ENCODE measurements at regions not wholly inside any gene's neighbourhood (a gene's known extent, or its start where the extent isn't known, plus 50 kb on each side); places are given as distances from the start of the nearest gene placed in this dataset.

- TF ChIP-seq POLR2A (IDR thresholded peaks at IDR 0.05) (no peak), CTCF (IDR thresholded peaks at IDR 0.05) (no peak)
- Histone ChIP-seq H3K27me3 (no peaks in the 10 kb centered on the region), H3K27ac (no peak overlapping the region), H3K9me3 (no peaks in the 10 kb centered on the region), H3K36me3 (replicated peaks in 1 of 2; ENCODE audit: insufficient read depth in 1 of 2, low read depth in 2 of 2) (no peaks in the 10 kb centered on the region), H3K4me1 (peaks cover 9% of the 10 kb centered on the region), H3K4me3 (no peak overlapping the region)
- DNase-seq (no peak), ATAC-seq (no peak)
- intact Hi-C loops (cut with DNase I), result no loop called here
- 84 to 85% methylated on average over 11 of the region's 11 CpGs for WGBS, 2 donors
These were observed 58.5 kb downstream of the GPR6 start for GRCh38 chr6:110036408-110037302.

- Histone ChIP-seq H3K36me3 (replicated peaks in 1 of 2; ENCODE audit: insufficient read depth in 1 of 2, low read depth in 2 of 2) (no peaks in the 10 kb centered on the region), H3K9me3 (no peaks in the 10 kb centered on the region), H3K4me1 (peaks cover 9% of the 10 kb centered on the region), H3K27me3 (no peaks in the 10 kb centered on the region), H3K4me3 (no peak overlapping the region), H3K27ac (no peak overlapping the region)
- ATAC-seq (no peak), DNase-seq (no peak)
- 75 to 83% methylated on average over 9 of the region's 9 CpGs for WGBS, 2 donors
- no peak for TF ChIP-seq POLR2A (IDR thresholded peaks at IDR 0.05)
- TF ChIP-seq CTCF (IDR thresholded peaks at IDR 0.05), result no peak
- intact Hi-C loops (cut with DNase I), result no loop called here
These were observed 59.7 kb downstream of the GPR6 start for GRCh38 chr6:110037726-110038295.

- peaks cover 9% of the 10 kb centered on the region for H3K4me1 ChIP-seq
- no peaks in the 10 kb centered on the region for H3K9me3 ChIP-seq
- peak; percentile 87 for ATAC-seq
- H3K27ac ChIP-seq, result peak overlapping the region in 2 of 4 donors; percentile 15 to 51
- intact Hi-C loops (cut with DNase I), result no loop called here
- no peaks in the 10 kb centered on the region for H3K36me3 ChIP-seq (replicated peaks in 1 of 2; ENCODE audit: insufficient read depth in 1 of 2, low read depth in 2 of 2)
- WGBS, 2 donors, result 9 to 10% methylated on average over 7 of the region's 7 CpGs
- DNase-seq, result peak; percentile 87 to 91 (median 88)
- no peaks in the 10 kb centered on the region for H3K27me3 ChIP-seq
- TF ChIP-seq POLR2A (IDR thresholded peaks at IDR 0.05) (no peak), CTCF (IDR thresholded peaks at IDR 0.05) (peak; percentile 76 to 92 (median 88))
- no peak overlapping the region for H3K4me3 ChIP-seq
These were observed 61.4 kb downstream of the GPR6 start for GRCh38 chr6:110039364-110039980.

GRCh38 chr6:110039981-110040383, 61.9 kb downstream of the GPR6 start:
- WGBS, 2 donors, result 17 to 31% methylated on average over 15 of the region's 15 CpGs
- peak; percentile 18 to 46 (median 29) for DNase-seq
- peak overlapping the region in 2 of 4 donors; percentile 15 to 51 for H3K27ac ChIP-seq

More at GRCh38 chr6:110039981-110040383, 61.9 kb downstream of the GPR6 start:
- no peaks in the 10 kb centered on the region for H3K9me3 ChIP-seq
- peaks cover 9% of the 10 kb centered on the region for H3K4me1 ChIP-seq
- intact Hi-C loops (cut with DNase I), result loop anchor here (5.0 to 10.0 kb wide), 2 partner anchors 338 to 515 kb away; no protein-coding TSS in a partner anchor
- TF ChIP-seq CTCF (IDR thresholded peaks at IDR 0.05) (peak in 5 of 7 experiments; percentile 25 to 39 (median 36)), POLR2A (IDR thresholded peaks at IDR 0.05) (no peak)
- H3K4me3 ChIP-seq, result no peak overlapping the region
- no peaks in the 10 kb centered on the region for H3K36me3 ChIP-seq (replicated peaks in 1 of 2; ENCODE audit: insufficient read depth in 1 of 2, low read depth in 2 of 2)
- H3K27me3 ChIP-seq, result no peaks in the 10 kb centered on the region
- peak; percentile 57 for ATAC-seq
